ENCODE measurements at regions not wholly inside any gene's neighbourhood (a gene's known extent, or its start where the extent isn't known, plus 50 kb on each side); places are given as distances from the start of the nearest gene placed in this dataset.

GRCh38 chr3:118525077-118525476 lies 509.6 kb downstream of the IGSF11 start:
- TF ChIP-seq CTCF (IDR thresholded peaks at IDR 0.05; ENCODE audit: low read depth, low read length), result no peak
- TF ChIP-seq EZH2phosphoT487 (IDR thresholded peaks at IDR 0.05; ENCODE audit: low read depth), result no peak

Measured in OCI-LY3 (cell line).